H54 (cell line): ENCODE measurements at regions not wholly inside any gene's neighbourhood (a gene's known extent, or its start where the extent isn't known, plus 50 kb on each side); places are given as distances from the start of the nearest gene placed in this dataset.
"Not testable (repeated sequence)": the region's sequence is repeated elsewhere in the genome, so short reads cannot be mapped to it uniquely, and the experiment has no call there.

Experiments used
- DNase-seq: peaks from one replicate; pipeline ENCODE4 v3.0.0; 2011; ENCODE audit warnings: low spot score, mixed read lengths; ENCODE audit not compliant: insufficient read length
- FAIRE-seq: peaks from 3 replicates; lab custom pipeline; 2011; peaks lifted over from hg19 to GRCh38; lab: Jason Lieb, UNC
- POLR2A ChIP-seq: IDR thresholded peaks from 2 replicates; pipeline ENCODE4 v1.6.1; 2011; ENCODE audit warnings: low read depth, mild to moderate bottlenecking, low read length

DNA sequence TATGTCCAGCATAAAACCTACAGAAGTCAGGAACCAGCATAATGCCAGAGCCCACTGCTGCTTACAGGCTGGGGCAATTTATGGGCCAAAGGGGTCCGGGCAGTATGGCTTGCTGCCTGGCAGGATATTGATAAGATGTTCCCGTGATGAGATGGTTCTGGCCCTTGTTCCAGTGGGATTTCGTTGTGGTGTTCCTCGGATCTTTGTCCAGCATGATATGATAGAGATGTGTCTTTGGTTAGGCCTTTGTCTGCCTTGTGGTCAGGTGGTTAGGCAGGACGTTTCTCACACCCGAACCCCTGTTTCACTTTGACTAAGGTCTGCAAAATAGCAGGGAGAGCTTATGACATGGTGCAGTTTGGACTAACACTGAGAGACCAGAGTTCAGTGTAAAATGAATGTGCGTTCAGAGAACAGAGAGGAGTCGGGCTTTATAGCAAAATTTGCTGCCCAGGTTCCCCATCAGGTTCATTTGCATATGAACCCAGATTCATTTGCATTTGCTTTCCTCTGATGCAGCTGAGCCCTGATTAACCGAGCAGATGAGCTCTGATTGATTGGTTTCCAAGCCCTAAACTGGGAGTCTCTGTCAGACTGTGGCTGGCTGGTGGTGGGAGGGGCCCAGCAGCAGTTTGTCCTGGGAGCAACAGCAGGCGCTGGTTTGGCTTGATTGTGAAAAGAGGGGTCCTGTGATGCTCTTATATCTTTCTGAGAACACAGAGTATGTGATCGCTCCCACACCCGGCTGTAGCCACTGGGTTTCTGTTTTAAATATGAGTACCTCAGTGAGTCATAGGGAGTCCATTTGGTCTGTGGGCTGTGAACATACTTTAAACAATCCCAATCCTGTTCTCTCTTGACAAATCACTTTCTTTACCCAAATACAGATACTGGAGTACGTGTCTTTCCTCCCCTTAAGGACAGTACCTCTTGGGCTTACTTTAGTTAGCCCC is 156.3 kb upstream of the PZP start:
- FAIRE-seq (peak; percentile 80), DNase-seq (peak; percentile 41)
- no peak for TF ChIP-seq POLR2A

DNA sequence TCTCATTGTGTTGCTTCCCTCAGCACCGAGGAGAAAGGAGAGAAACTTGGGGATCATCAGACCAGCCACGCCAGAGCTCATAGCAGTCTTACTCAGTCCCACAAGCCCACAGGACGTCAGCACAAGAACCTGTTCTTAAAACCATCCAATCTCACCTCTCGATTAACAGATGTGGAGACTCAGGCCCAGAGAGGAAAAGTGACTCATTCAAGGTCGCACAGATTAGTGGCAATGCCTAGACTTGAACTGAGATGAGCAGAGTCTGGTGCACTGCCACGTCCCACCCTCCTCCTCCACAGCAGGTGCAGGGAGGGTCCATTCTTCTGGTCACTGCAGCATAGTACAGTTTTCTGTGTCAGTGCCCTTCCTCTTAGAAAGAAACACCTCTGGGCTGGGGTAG is 154.9 kb upstream of the PZP start:
- DNase-seq (no peak), FAIRE-seq (no peak)
- TF ChIP-seq POLR2A = no peak

DNA sequence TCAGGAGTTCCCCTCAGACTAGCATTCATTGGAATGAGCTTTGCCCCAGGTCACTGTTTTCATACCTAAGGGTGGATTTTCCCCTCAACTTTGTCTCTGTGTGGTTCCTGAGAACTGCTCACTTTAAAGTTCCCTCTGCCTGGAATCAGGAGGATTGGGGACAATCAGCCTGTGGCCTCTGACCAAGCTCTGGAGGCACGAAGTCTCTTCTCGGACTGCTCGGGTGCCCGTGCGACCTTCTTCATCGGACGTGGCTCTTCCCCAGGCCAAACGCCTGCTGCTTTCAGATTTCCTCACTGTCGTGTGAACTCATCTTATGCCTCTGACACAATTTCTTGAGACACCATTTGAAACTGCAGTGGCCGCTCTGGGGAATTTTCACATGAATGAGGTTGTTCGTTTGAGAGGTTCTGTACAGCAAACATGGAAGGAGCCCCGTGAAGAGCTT is 153.7 kb upstream of the PZP start:
- FAIRE-seq = no peak
- TF ChIP-seq POLR2A = no peak
- no peak for DNase-seq

DNA sequence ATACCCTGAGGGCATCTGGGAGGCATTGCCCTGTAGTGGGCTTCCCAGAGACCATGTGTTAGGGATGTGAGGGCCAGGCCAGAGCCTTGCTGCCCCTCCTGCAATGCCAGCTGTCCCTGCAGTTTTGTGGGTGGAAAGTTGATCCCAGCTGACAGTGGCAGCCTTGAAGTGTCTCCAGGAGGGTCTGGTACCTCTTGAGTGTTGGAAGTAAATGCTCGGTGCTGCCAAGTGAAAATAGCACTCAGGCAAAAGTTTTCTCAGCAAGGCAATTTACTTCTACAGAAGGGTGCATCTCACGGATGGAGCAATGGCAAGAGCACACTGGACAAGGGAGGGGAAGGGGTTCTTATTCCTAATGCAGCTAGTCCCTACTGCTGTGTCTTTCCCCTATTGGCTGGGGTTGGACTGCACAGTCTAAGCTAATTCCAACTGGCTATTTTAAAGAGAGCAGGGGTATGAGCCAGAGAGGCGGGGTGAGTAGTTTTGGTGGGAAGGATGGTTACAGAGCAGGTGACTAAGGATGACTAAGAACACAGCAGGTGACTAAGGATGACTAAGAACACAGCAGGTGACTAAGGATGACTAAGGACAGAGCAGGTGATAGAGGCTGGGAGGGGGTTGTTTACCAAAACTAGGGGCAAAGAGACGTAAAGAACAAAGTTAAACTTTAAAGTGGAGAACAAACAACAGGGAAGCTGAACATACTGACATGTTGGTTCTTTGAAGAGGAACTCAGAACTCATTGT is 146.0 kb upstream of the PZP start:
- FAIRE-seq, DNase-seq: not testable (repeated sequence)

DNA sequence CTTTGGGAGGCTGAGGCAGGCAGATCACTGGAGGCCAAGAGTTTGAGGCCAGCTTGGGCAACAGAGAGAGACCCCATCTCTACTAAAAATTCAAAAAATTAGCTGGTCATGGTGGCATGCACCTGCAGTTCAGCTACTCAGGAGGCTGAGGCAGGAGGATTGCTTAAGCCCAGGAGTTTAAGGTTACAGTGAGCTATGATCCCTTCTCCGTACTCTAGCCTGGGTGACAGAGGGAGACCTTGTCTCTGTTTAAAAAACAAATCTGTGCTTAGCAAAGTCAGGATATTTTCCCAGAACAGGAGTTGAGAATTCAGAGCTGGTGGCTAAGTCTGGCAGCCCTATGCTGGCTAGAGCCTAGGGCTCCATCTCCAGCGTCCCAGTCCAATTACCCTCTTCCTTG is 142.9 kb upstream of the PZP start:
- DNase-seq (no peak), FAIRE-seq (no peak)
- TF ChIP-seq POLR2A = no peak

DNA sequence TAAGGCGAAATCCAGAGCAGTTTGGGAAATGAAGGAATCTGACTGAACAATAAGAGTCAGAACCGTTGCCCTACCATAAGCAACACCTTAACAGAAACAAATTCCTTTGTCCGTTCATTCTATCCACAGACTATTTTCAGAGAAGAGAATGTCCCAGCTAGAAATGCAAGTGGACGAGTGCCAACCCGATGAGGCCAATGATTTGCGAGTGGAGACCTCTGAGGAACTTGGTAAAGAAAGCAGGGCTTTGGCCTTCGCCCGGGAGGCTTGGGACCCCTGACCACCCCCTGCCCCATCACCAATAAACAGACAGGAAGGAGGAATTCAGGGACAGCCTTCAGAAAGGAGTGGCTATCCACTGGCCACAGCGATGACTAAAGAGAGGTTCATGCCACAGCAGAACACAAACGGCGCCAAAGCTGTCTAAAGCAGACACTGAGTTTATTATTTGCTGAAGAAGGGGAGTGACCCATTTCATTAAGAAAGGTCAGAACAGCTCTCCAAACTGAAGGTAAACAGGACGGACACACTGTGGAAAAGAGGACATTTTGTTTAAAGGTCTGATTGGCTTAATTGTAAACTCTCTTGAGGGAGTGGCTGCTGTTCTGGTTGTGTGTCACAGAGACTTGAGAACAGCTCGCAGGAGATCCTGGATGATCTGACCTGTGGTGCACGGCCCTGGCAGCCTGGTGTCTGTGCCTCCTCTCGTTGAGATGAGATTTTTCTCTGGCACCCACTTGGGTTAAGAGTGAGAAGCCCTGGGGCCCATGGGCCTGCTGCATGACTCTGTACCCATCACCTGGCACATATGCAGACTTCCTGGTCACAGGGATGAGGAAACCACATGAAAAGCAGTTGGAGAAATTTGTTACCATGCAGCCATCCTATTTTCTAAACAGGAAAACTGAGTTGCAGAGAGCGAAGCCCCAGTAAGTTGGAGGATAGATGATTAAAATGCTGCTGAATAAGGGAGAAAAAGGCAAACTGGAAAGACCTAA is 142.0 kb upstream of the PZP start:
- no peak for FAIRE-seq
- peak; percentile 26 for DNase-seq
- TF ChIP-seq POLR2A = no peak

DNA sequence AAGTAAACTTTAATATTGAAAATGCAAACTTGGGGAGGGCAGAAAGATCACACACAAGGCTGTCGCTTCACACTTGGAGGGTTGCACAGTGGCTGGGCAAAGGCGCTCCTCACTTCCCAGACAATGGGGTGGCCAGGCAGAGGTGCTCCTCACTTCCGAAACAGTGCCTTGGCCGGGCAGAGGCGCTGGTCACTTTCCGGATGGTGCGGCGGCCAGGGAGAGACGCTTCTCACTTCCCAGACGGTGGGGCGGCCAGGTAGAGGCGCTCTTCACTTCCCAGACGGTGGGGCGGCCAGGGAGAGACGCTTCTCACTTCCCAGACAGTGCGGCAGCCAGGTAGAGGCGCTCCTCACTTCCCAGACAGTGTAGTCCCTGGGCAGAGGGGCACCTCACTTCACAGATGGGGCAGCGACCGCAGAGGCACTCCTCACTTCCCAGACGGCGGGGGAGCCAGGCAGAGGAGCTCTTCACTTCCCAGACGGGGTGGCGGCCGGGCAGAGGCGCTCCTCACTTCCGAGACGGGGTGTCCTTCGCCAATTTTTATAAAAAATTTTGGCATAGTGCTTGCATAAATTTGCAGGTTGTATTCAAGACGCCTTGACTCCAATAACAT is 140.8 kb upstream of the PZP start:
- FAIRE-seq = no peak
- DNase-seq = no peak
- no peak for TF ChIP-seq POLR2A

DNA sequence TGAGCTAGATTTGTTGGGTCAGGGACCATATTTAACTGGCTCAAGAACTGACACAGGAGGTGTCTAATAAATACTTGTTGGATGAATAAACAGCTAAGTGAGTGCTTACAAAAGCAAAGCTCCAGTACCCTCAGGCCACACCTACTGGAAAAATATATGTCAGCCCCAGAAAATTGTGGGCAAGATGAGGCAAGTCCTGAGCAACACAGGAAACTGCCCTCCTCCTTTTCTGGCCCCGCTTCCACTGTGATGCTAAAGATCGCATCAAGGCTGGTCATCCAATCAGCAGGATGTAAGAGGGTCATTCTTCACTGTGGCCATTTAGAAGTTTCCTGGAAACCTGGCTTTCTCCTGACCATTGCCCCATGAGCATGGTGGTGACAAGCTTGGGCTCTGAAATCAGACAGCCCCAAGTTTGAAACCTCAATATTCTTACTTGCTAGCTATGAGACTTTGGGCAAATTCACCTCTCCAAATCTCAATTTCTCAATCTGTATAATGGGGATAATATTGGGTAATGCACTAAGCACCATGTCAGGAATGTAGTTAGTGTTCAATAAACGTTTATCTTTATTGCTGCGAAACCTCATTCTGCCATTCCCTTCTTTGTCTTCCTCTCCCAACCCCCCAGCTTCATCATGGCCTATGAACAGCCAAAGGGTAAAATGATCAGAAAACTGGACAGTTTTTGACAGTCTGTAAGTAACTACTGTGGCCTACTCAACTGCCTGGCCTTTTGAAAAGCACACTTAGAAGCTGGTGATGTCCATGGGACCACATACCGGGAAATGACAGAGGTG is 139.3 kb upstream of the PZP start:
- FAIRE-seq (no peak), DNase-seq (no peak)
- no peak for TF ChIP-seq POLR2A

DNA sequence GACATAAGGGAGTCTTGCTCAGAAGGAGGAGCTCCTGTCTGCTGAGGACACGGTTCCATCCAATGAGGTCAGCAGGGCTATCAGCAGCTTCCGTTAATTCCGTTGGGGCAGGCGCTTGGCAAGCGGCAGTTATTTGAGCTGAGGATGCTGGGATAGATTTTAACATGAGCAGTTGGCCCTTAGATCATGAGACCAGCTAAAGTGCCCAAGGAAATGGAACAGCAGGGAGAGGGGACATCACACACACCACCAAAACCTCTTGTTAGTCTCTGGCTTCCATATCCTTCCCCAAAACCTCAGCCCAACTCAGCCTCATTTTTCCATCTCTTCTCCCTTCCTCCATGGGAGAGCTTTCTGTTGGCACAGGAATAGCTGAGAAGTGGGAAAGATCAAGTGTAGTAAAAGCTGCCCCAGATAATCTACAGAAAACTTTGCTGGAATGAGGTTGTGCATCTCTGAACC is 138.7 kb upstream of the PZP start:
- no peak for FAIRE-seq
- TF ChIP-seq POLR2A = no peak
- no peak for DNase-seq

DNA sequence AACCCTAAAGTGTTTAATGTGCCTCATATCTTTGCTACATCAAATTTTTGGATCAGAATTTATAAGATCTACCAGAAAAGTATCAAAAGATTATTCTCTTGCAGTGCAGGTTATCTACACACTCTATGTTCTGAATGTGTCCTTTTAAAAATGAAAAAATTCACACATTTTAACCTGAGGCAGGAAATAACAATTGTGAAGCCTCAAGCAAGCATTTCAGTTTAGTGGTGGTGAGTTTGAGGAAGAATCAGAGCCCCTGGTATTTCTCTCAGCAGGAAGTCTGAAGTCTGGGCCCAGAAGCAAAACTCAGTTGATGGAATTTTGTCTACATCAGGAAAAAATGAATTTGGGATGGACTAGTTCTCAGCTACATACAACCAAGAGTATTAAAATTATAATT is 137.0 kb upstream of the PZP start:
- no peak for TF ChIP-seq POLR2A
- FAIRE-seq = no peak
- no peak for DNase-seq

DNA sequence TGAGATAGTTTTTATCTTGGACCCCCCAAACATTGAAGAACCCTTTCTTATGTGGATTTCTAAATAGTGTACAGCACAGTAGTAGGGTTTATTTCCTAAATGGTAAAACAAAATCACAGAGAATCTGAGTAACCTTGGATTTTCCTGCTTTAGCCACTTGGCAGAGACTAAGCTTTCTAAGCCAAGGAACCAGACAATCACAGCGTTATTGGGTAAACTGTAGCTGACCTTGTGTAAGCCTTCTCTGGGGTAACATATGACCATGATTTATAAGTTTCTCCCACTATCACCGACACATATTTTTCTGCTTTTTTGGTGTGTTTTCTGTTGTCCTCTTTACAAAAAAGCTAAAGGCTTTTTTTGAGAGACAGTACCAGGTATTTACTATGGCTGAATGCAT is 136.3 kb upstream of the PZP start:
- no peak for TF ChIP-seq POLR2A
- no peak for FAIRE-seq
- DNase-seq = no peak

DNA sequence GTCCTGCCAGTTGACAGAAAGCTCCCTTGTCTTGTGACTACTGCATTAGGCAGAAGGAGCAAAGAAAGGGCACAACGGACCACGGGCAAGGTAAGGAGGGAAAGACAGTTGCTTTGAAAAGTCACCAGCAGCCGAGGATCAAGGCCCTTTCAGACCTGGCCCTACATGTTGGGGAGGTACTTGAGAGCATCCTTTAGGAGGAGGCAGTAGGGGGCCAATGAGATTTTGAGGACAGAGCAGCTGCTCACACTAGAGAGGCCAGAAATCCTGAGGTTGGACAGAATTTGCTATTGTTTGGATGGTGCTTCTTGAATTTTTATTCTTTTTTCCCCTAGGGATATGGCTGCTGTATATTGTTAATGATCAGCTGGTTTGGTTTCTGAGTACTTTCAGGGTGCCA is 135.5 kb upstream of the PZP start:
- TF ChIP-seq POLR2A = no peak
- DNase-seq (no peak), FAIRE-seq (no peak)
